ENCODE measurements at regions not wholly inside any gene's neighbourhood (a gene's known extent, or its start where the extent isn't known, plus 50 kb on each side); places are given as distances from the start of the nearest gene placed in this dataset.

GRCh38 chr10:117728087-117728486, 185.5 kb downstream of the EMX2 start (continued):
- TF ChIP-seq ZNF518A (tag by site-specific recombination; conservative IDR thresholded peaks at IDR 0.05; ENCODE audit: low read depth), result no peak

GRCh38 chr10:117729156-117729555, 186.6 kb downstream of the EMX2 start:
- POLR2A ChIA-PET, result no interaction called here

More at GRCh38 chr10:117729156-117729555, 186.6 kb downstream of the EMX2 start:
- Histone ChIP-seq H3K36me3 (ENCODE audit: control insufficient read depth in 2 of 2, insufficient read depth in 1 of 2, low read length in 2 of 2) (no peaks in the 10 kb centered on the region), H3K9me3 (ENCODE audit: control insufficient read depth, insufficient read depth, low read depth, low read length) (no peaks in the 10 kb centered on the region), H3K27ac (ENCODE audit: extremely low read depth, low read depth, low read length) (no peak overlapping the region), H3K4me3 (ENCODE audit: low read depth, low read length) (no peak overlapping the region), H3K4me1 (ENCODE audit: control insufficient read depth, insufficient read depth, low read length) (no peaks in the 10 kb centered on the region)
- CTCF ChIA-PET, result no interaction called here
- no peak for TF ChIP-seq ZNF768 (tag by site-specific recombination; IDR thresholded peaks at IDR 0.05)
- TF ChIP-seq ZNF341 (tag by site-specific recombination; IDR thresholded peaks at IDR 0.05; ENCODE audit: low read depth), result no peak
- no peak for TF ChIP-seq ZNF211 (tag by site-specific recombination; IDR thresholded peaks at IDR 0.05; ENCODE audit: low read depth)
- TF ChIP-seq ZNF518A (tag by site-specific recombination; conservative IDR thresholded peaks at IDR 0.05; ENCODE audit: low read depth), result no peak
- TF ChIP-seq ZNF138 (tag by site-specific recombination; IDR thresholded peaks at IDR 0.05; ENCODE audit: borderline replicate concordance), result no peak
- TF ChIP-seq ZNF704 (tag by site-specific recombination; IDR thresholded peaks at IDR 0.05), result no peak
- no peak for TF ChIP-seq ZNF776 (tag by site-specific recombination; IDR thresholded peaks at IDR 0.05; ENCODE audit: borderline replicate concordance)
- TF ChIP-seq SP3 (tag by site-specific recombination; IDR thresholded peaks at IDR 0.05), result no peak
- TF ChIP-seq ZNF692 (tag by site-specific recombination; IDR thresholded peaks at IDR 0.05), result no peak
